ENCODE measurements at regions not wholly inside any gene's neighbourhood (a gene's known extent, or its start where the extent isn't known, plus 50 kb on each side); places are given as distances from the start of the nearest gene placed in this dataset.

GRCh38 chr2:76461431-76461830 lies 750.7 kb upstream of the GCFC2 start:
- no peak for TF ChIP-seq CTCF (IDR thresholded peaks at IDR 0.05; ENCODE audit: poor library complexity, severe bottlenecking)
- H3K9me3 ChIP-seq (ENCODE audit: severe bottlenecking) = no peaks in the 10 kb centered on the region
- no peak for DNase-seq (ENCODE audit: low spot score)
- no peak overlapping the region for H3K27ac ChIP-seq (ENCODE audit: poor library complexity, severe bottlenecking)
- no peak for ATAC-seq (ENCODE audit: low read depth)
- H3K27me3 ChIP-seq (ENCODE audit: insufficient read depth, poor library complexity, severe bottlenecking) = peaks cover 3% of the 10 kb centered on the region
- no peaks in the 10 kb centered on the region for H3K36me3 ChIP-seq (ENCODE audit: low read depth)
- no peak overlapping the region for H3K4me3 ChIP-seq (ENCODE audit: severe bottlenecking)
- H3K4me1 ChIP-seq (ENCODE audit: insufficient read depth, poor library complexity, severe bottlenecking) = no peaks in the 10 kb centered on the region

GRCh38 chr2:76455910-76456309 lies 745.2 kb upstream of the GCFC2 start:
- Histone ChIP-seq H3K36me3 (ENCODE audit: low read depth) (no peaks in the 10 kb centered on the region), H3K4me1 (ENCODE audit: insufficient read depth, poor library complexity, severe bottlenecking) (no peaks in the 10 kb centered on the region), H3K4me3 (ENCODE audit: severe bottlenecking) (no peak overlapping the region), H3K27me3 (ENCODE audit: insufficient read depth, poor library complexity, severe bottlenecking) (no peaks in the 10 kb centered on the region), H3K27ac (ENCODE audit: poor library complexity, severe bottlenecking) (no peak overlapping the region), H3K9me3 (ENCODE audit: severe bottlenecking) (no peaks in the 10 kb centered on the region)
- ATAC-seq (ENCODE audit: low read depth) (no peak), DNase-seq (ENCODE audit: low spot score) (no peak)
- no peak for TF ChIP-seq CTCF (IDR thresholded peaks at IDR 0.05; ENCODE audit: poor library complexity, severe bottlenecking)

- Histone ChIP-seq H3K4me3 (ENCODE audit: severe bottlenecking) (no peak overlapping the region), H3K27me3 (ENCODE audit: insufficient read depth, poor library complexity, severe bottlenecking) (no peaks in the 10 kb centered on the region), H3K4me1 (ENCODE audit: insufficient read depth, poor library complexity, severe bottlenecking) (no peaks in the 10 kb centered on the region), H3K9me3 (ENCODE audit: severe bottlenecking) (no peaks in the 10 kb centered on the region), H3K36me3 (ENCODE audit: low read depth) (no peaks in the 10 kb centered on the region), H3K27ac (ENCODE audit: poor library complexity, severe bottlenecking) (no peak overlapping the region)
- ATAC-seq (ENCODE audit: low read depth) (no peak), DNase-seq (ENCODE audit: low spot score) (no peak)
- no peak for TF ChIP-seq CTCF (IDR thresholded peaks at IDR 0.05; ENCODE audit: poor library complexity, severe bottlenecking)
Observed at GRCh38 chr2:76450024-76450475, 739.3 kb upstream of the GCFC2 start.

- no peaks in the 10 kb centered on the region for H3K9me3 ChIP-seq (ENCODE audit: severe bottlenecking)
- DNase-seq (ENCODE audit: low spot score) (no peak), ATAC-seq (ENCODE audit: low read depth) (no peak)
- TF ChIP-seq CTCF (IDR thresholded peaks at IDR 0.05; ENCODE audit: poor library complexity, severe bottlenecking) = no peak
- no peaks in the 10 kb centered on the region for H3K27me3 ChIP-seq (ENCODE audit: insufficient read depth, poor library complexity, severe bottlenecking)
- H3K36me3 ChIP-seq (ENCODE audit: low read depth) = no peaks in the 10 kb centered on the region
- H3K4me3 ChIP-seq (ENCODE audit: severe bottlenecking) = no peak overlapping the region
- H3K4me1 ChIP-seq (ENCODE audit: insufficient read depth, poor library complexity, severe bottlenecking) = no peaks in the 10 kb centered on the region
- H3K27ac ChIP-seq (ENCODE audit: poor library complexity, severe bottlenecking) = no peak overlapping the region
Observed at GRCh38 chr2:76448956-76449355, 738.2 kb upstream of the GCFC2 start.

GRCh38 chr2:76447294-76447693 lies 736.6 kb upstream of the GCFC2 start:
- Histone ChIP-seq H3K4me1 (ENCODE audit: insufficient read depth, poor library complexity, severe bottlenecking) (no peaks in the 10 kb centered on the region), H3K36me3 (ENCODE audit: low read depth) (no peaks in the 10 kb centered on the region), H3K27ac (ENCODE audit: poor library complexity, severe bottlenecking) (no peak overlapping the region), H3K27me3 (ENCODE audit: insufficient read depth, poor library complexity, severe bottlenecking) (no peaks in the 10 kb centered on the region), H3K4me3 (ENCODE audit: severe bottlenecking) (no peak overlapping the region), H3K9me3 (ENCODE audit: severe bottlenecking) (no peaks in the 10 kb centered on the region)
- DNase-seq (ENCODE audit: low spot score) (no peak), ATAC-seq (ENCODE audit: low read depth) (no peak)
- TF ChIP-seq CTCF (IDR thresholded peaks at IDR 0.05; ENCODE audit: poor library complexity, severe bottlenecking) = no peak
